ENCODE measurements at regions not wholly inside any gene's neighbourhood (a gene's known extent, or its start where the extent isn't known, plus 50 kb on each side); places are given as distances from the start of the nearest gene placed in this dataset.

GRCh38 chr16:66289051-66289680 lies 77.3 kb upstream of the CDH5 start:
- no peak overlapping the region for H3K9ac ChIP-seq (ENCODE audit: low read length)
- no peaks in the 10 kb centered on the region for H3K4me1 ChIP-seq (ENCODE audit: control insufficient read depth, low read depth, low read length)
- no peaks in the 10 kb centered on the region for H3K27me3 ChIP-seq (ENCODE audit: control insufficient read depth, insufficient read depth, low read length)
- no peaks in the 10 kb centered on the region for H3K36me3 ChIP-seq (ENCODE audit: control insufficient read depth, low read depth, low read length)
- no peak overlapping the region for H3K4me3 ChIP-seq (ENCODE audit: low read length)
- no peak overlapping the region for H3K27ac ChIP-seq (ENCODE audit: low read length)
- H3K9me3 ChIP-seq (ENCODE audit: control insufficient read depth, low read depth, low read length) = no peaks in the 10 kb centered on the region

GRCh38 chr16:66287926-66288325 lies 78.6 kb upstream of the CDH5 start:
- Histone ChIP-seq H3K36me3 (ENCODE audit: control insufficient read depth, low read depth, low read length) (no peaks in the 10 kb centered on the region), H3K4me1 (ENCODE audit: control insufficient read depth, low read depth, low read length) (no peaks in the 10 kb centered on the region), H3K27ac (ENCODE audit: low read length) (no peak overlapping the region), H3K27me3 (ENCODE audit: control insufficient read depth, insufficient read depth, low read length) (no peaks in the 10 kb centered on the region), H3K9me3 (ENCODE audit: control insufficient read depth, low read depth, low read length) (no peaks in the 10 kb centered on the region), H3K4me3 (ENCODE audit: low read length) (no peak overlapping the region), H3K9ac (ENCODE audit: low read length) (no peak overlapping the region)

GRCh38 chr16:66287416-66287815 lies 79.1 kb upstream of the CDH5 start:
- H3K36me3 ChIP-seq (ENCODE audit: control insufficient read depth, low read depth, low read length) = no peaks in the 10 kb centered on the region
- H3K4me1 ChIP-seq (ENCODE audit: control insufficient read depth, low read depth, low read length) = no peaks in the 10 kb centered on the region
- H3K9me3 ChIP-seq (ENCODE audit: control insufficient read depth, low read depth, low read length) = no peaks in the 10 kb centered on the region
- no peak overlapping the region for H3K27ac ChIP-seq (ENCODE audit: low read length)
- H3K4me3 ChIP-seq (ENCODE audit: low read length) = no peak overlapping the region
- no peaks in the 10 kb centered on the region for H3K27me3 ChIP-seq (ENCODE audit: control insufficient read depth, insufficient read depth, low read length)
- no peak overlapping the region for H3K9ac ChIP-seq (ENCODE audit: low read length)

GRCh38 chr16:66286527-66286926 lies 80.0 kb upstream of the CDH5 start:
- H3K4me3 ChIP-seq (ENCODE audit: low read length) = no peak overlapping the region
- H3K4me1 ChIP-seq (ENCODE audit: control insufficient read depth, low read depth, low read length) = no peaks in the 10 kb centered on the region
- H3K9ac ChIP-seq (ENCODE audit: low read length) = no peak overlapping the region
- no peaks in the 10 kb centered on the region for H3K9me3 ChIP-seq (ENCODE audit: control insufficient read depth, low read depth, low read length)
- H3K36me3 ChIP-seq (ENCODE audit: control insufficient read depth, low read depth, low read length) = no peaks in the 10 kb centered on the region
- no peak overlapping the region for H3K27ac ChIP-seq (ENCODE audit: low read length)
- H3K27me3 ChIP-seq (ENCODE audit: control insufficient read depth, insufficient read depth, low read length) = no peaks in the 10 kb centered on the region

- Histone ChIP-seq H3K4me1 (ENCODE audit: control insufficient read depth, low read depth, low read length) (peaks cover 7% of the 10 kb centered on the region), H3K9me3 (ENCODE audit: control insufficient read depth, low read depth, low read length) (no peaks in the 10 kb centered on the region), H3K27me3 (ENCODE audit: control insufficient read depth, insufficient read depth, low read length) (no peaks in the 10 kb centered on the region), H3K36me3 (ENCODE audit: control insufficient read depth, low read depth, low read length) (no peaks in the 10 kb centered on the region), H3K4me3 (ENCODE audit: low read length) (no peak overlapping the region), H3K9ac (ENCODE audit: low read length) (no peak overlapping the region), H3K27ac (ENCODE audit: low read length) (no peak overlapping the region)
These were observed 87.8 kb upstream of the CDH5 start for GRCh38 chr16:66278604-66279262.

GRCh38 chr16:66278111-66278531 lies 88.4 kb upstream of the CDH5 start:
- H3K9ac ChIP-seq (ENCODE audit: low read length) = no peak overlapping the region
- no peaks in the 10 kb centered on the region for H3K36me3 ChIP-seq (ENCODE audit: control insufficient read depth, low read depth, low read length)
- peaks cover 7% of the 10 kb centered on the region for H3K4me1 ChIP-seq (ENCODE audit: control insufficient read depth, low read depth, low read length)
- no peak overlapping the region for H3K27ac ChIP-seq (ENCODE audit: low read length)
- H3K27me3 ChIP-seq (ENCODE audit: control insufficient read depth, insufficient read depth, low read length) = no peaks in the 10 kb centered on the region
- no peaks in the 10 kb centered on the region for H3K9me3 ChIP-seq (ENCODE audit: control insufficient read depth, low read depth, low read length)
- no peak overlapping the region for H3K4me3 ChIP-seq (ENCODE audit: low read length)

- Histone ChIP-seq H3K9ac (ENCODE audit: low read length) (no peak overlapping the region), H3K9me3 (ENCODE audit: control insufficient read depth, low read depth, low read length) (no peaks in the 10 kb centered on the region), H3K27me3 (ENCODE audit: control insufficient read depth, insufficient read depth, low read length) (no peaks in the 10 kb centered on the region), H3K4me3 (ENCODE audit: low read length) (no peak overlapping the region), H3K4me1 (ENCODE audit: control insufficient read depth, low read depth, low read length) (peaks cover 7% of the 10 kb centered on the region), H3K27ac (ENCODE audit: low read length) (no peak overlapping the region), H3K36me3 (ENCODE audit: control insufficient read depth, low read depth, low read length) (no peaks in the 10 kb centered on the region)
These were observed 89.0 kb upstream of the CDH5 start for GRCh38 chr16:66277311-66278070.

- Histone ChIP-seq H3K9me3 (ENCODE audit: control insufficient read depth, low read depth, low read length) (no peaks in the 10 kb centered on the region), H3K36me3 (ENCODE audit: control insufficient read depth, low read depth, low read length) (no peaks in the 10 kb centered on the region), H3K4me1 (ENCODE audit: control insufficient read depth, low read depth, low read length) (peaks cover 9% of the 10 kb centered on the region), H3K27me3 (ENCODE audit: control insufficient read depth, insufficient read depth, low read length) (peaks cover 10% of the 10 kb centered on the region), H3K27ac (ENCODE audit: low read length) (no peak overlapping the region), H3K4me3 (ENCODE audit: low read length) (no peak overlapping the region), H3K9ac (ENCODE audit: low read length) (no peak overlapping the region)
These were observed 90.6 kb upstream of the CDH5 start for GRCh38 chr16:66275775-66276428.

GRCh38 chr16:66274335-66275110 lies 92.0 kb upstream of the CDH5 start:
- Histone ChIP-seq H3K9ac (ENCODE audit: low read length) (no peak overlapping the region), H3K4me1 (ENCODE audit: control insufficient read depth, low read depth, low read length) (peaks cover 12% of the 10 kb centered on the region), H3K9me3 (ENCODE audit: control insufficient read depth, low read depth, low read length) (no peaks in the 10 kb centered on the region), H3K4me3 (ENCODE audit: low read length) (no peak overlapping the region), H3K27me3 (ENCODE audit: control insufficient read depth, insufficient read depth, low read length) (peaks cover 10% of the 10 kb centered on the region), H3K36me3 (ENCODE audit: control insufficient read depth, low read depth, low read length) (no peaks in the 10 kb centered on the region), H3K27ac (ENCODE audit: low read length) (no peak overlapping the region)

GRCh38 chr16:66273644-66274334 lies 92.7 kb upstream of the CDH5 start:
- no peak overlapping the region for H3K27ac ChIP-seq (ENCODE audit: low read length)
- no peak overlapping the region for H3K9ac ChIP-seq (ENCODE audit: low read length)

More at GRCh38 chr16:66273644-66274334, 92.7 kb upstream of the CDH5 start:
- peaks cover 12% of the 10 kb centered on the region for H3K4me1 ChIP-seq (ENCODE audit: control insufficient read depth, low read depth, low read length)
- H3K27me3 ChIP-seq (ENCODE audit: control insufficient read depth, insufficient read depth, low read length) = peaks cover 10% of the 10 kb centered on the region
- no peak overlapping the region for H3K4me3 ChIP-seq (ENCODE audit: low read length)
- no peaks in the 10 kb centered on the region for H3K36me3 ChIP-seq (ENCODE audit: control insufficient read depth, low read depth, low read length)
- no peaks in the 10 kb centered on the region for H3K9me3 ChIP-seq (ENCODE audit: control insufficient read depth, low read depth, low read length)
